A549 (cell line): ENCODE measurements at regions not wholly inside any gene's neighbourhood (a gene's known extent, or its start where the extent isn't known, plus 50 kb on each side); places are given as distances from the start of the nearest gene placed in this dataset.

Experiments
- ATAC-seq, 2 experiments: fragments of 200-7000 bp in 1 of 2; fragments of >200 bp in 1 of 2; cut with Nextera tagmentation in 1 of 2; cut with Tn5 transposase in 1 of 2; 3 replicates each; pipeline versions ENCODE4 v1.8.0 to v1.9.1; 2018 to 2020; ENCODE audit warnings: mild to moderate bottlenecking in 1 of 2, moderate library complexity in 1 of 2
- CTCF ChIA-PET: fragments of 300-600 bp; sonication (Branson Sonifier 250); formaldehyde crosslinking; extraction: SDS; loops from one replicate; lab custom pipeline; 2021; ENCODE audit warnings: antibody characterized with exemption, inconsistent platforms; lab: Yijun Ruan, JAX
- POLR2A ChIA-PET: fragments of 350-600 bp; formaldehyde crosslinking; extraction: SDS; loops from one replicate; lab custom pipeline; 2021; ENCODE audit warnings: antibody characterized with exemption, inconsistent platforms; lab: Yijun Ruan, JAX
- DNase-seq, 2 experiments: peaks; one replicate each; pipeline versions ENCODE4 v3.0.0 to v3.0.0-alpha.2; 2011 to 2016; ENCODE audit warnings: low read depth in 1 of 2, low spot score in 1 of 2
- FAIRE-seq: peaks from 2 replicates; lab custom pipeline; 2011; peaks lifted over from hg19 to GRCh38; lab: Jason Lieb, UNC
- H3K27ac ChIP-seq, 2 experiments: fragments of >200 bp; sonication (Bioruptor Twin); formaldehyde crosslinking; 3 replicates each; pipeline ENCODE4 v1.5.1; 2016 to 2017
- H3K4me1 ChIP-seq: fragments of >200 bp; sonication (Bioruptor Twin); formaldehyde crosslinking; 3 replicates; pipeline ENCODE4 v1.6.1; 2016
- H3K4me2 ChIP-seq: fragments of >200 bp; sonication (Bioruptor Twin); formaldehyde crosslinking; 3 replicates; pipeline ENCODE4 v1.6.1; 2016
- H3K4me3 ChIP-seq: fragments of >200 bp; sonication (Bioruptor Twin); formaldehyde crosslinking; 3 replicates; pipeline ENCODE4 v1.5.1; 2016
- H3K9me3 ChIP-seq: fragments of >200 bp; sonication (Bioruptor Twin); formaldehyde crosslinking; 3 replicates; pipeline ENCODE4 v1.6.1; 2016
- ATOH8 ChIP-seq: fragments of 250-450 bp; sonication (Bioruptor Pico); IDR thresholded peaks from 2 replicates; pipeline ENCODE4 v1.5.0; 2020; ENCODE audit warnings: low read depth, mild to moderate bottlenecking, moderate library complexity
- BCL3 ChIP-seq: fragments of >200 bp; sonication (Bioruptor Twin); formaldehyde crosslinking; IDR thresholded peaks from 3 replicates; pipeline ENCODE4 v1.6.1; 2016
- CBX8 ChIP-seq: fragments of 200-600 bp; sonication (generic); IDR thresholded peaks from 2 replicates; pipeline ENCODE4 v1.6.1; 2016
- CEBPB ChIP-seq, 2 experiments: fragments of >200 bp in 1 of 2; sonication (Bioruptor Twin) in 1 of 2; formaldehyde crosslinking in 1 of 2; IDR thresholded peaks; 2 replicates each; pipeline ENCODE4 v1.6.1; 2012 to 2016
- E2F6 ChIP-seq: IDR thresholded peaks from 2 replicates; pipeline ENCODE4 v1.6.1; 2012; ENCODE audit warnings: low read depth, borderline replicate concordance
- EHMT2 ChIP-seq: fragments of 200-600 bp; sonication (generic); IDR thresholded peaks from 2 replicates; pipeline ENCODE4 v1.6.1; 2016; ENCODE audit warnings: antibody characterized with exemption, low read depth, mild to moderate bottlenecking, moderate library complexity
- EP300 ChIP-seq, 2 experiments: fragments of >200 bp; sonication (Bioruptor Twin); formaldehyde crosslinking; IDR thresholded peaks; 2 replicates in 1 of 2; 3 replicates in 1 of 2; pipeline ENCODE4 v1.6.1; 2016 to 2017
- FOSB ChIP-seq: fragments of 250-450 bp; sonication (Bioruptor Pico); IDR thresholded peaks from 2 replicates; pipeline ENCODE4 v1.5.0; 2020; ENCODE audit warnings: mild to moderate bottlenecking, moderate library complexity
- GATA3 ChIP-seq: IDR thresholded peaks from 2 replicates; pipeline ENCODE4 v1.6.1; 2012; ENCODE audit warnings: borderline replicate concordance
- HDAC2 ChIP-seq: fragments of 200-600 bp; sonication (generic); IDR thresholded peaks from 2 replicates; pipeline ENCODE4 v1.6.1; 2016
- HEYL ChIP-seq: fragments of 250-450 bp; sonication (Bioruptor Pico); IDR thresholded peaks from 2 replicates; pipeline ENCODE4 v1.8.0; 2021; ENCODE audit warnings: mild to moderate bottlenecking, moderate library complexity
- HOXB5 ChIP-seq: fragments of 250-450 bp; sonication (Bioruptor Pico); IDR thresholded peaks from 2 replicates; pipeline ENCODE4 v1.5.0; 2020; ENCODE audit warnings: mild to moderate bottlenecking, moderate library complexity
- JUN ChIP-seq, 2 experiments: fragments of >200 bp; sonication (Bioruptor Twin); formaldehyde crosslinking; IDR thresholded peaks; 2 replicates in 1 of 2; 3 replicates in 1 of 2; pipeline ENCODE4 v1.6.1; 2016 to 2017
- JUNB ChIP-seq: fragments of >200 bp; sonication (Bioruptor Twin); formaldehyde crosslinking; IDR thresholded peaks from 2 replicates; pipeline ENCODE4 v1.6.1; 2016
- KDM5A ChIP-seq: fragments of 200-600 bp; sonication (generic); IDR thresholded peaks from 2 replicates; pipeline ENCODE4 v1.6.1; 2016; ENCODE audit warnings: antibody characterized with exemption, mild to moderate bottlenecking
- MAFK ChIP-seq: fragments of 450-650 bp; IDR thresholded peaks from 2 replicates; pipeline ENCODE4 v1.6.1; 2014; ENCODE audit not compliant: partially characterized antibody
- MAX ChIP-seq: IDR thresholded peaks from 2 replicates; pipeline ENCODE4 v1.6.1; 2012
- MAZ ChIP-seq: fragments of 150-350 bp; IDR thresholded peaks from 2 replicates; pipeline ENCODE4 v1.6.1; 2014; ENCODE audit warnings: antibody characterized with exemption, low read depth, low read length, borderline replicate concordance
- MYC ChIP-seq: IDR thresholded peaks from 2 replicates; pipeline ENCODE4 v1.6.1; 2012; ENCODE audit warnings: mild to moderate bottlenecking, inconsistent platforms, low read length, improper control_type of control experiment, borderline replicate concordance
- NPAS2 ChIP-seq: fragments of 250-450 bp; sonication (Bioruptor Pico); IDR thresholded peaks from 2 replicates; pipeline ENCODE4 v1.8.0; 2022; ENCODE audit warnings: mild to moderate bottlenecking, moderate library complexity, borderline replicate concordance
- POLR2A ChIP-seq: IDR thresholded peaks from 2 replicates; pipeline ENCODE4 v1.6.1; 2012; ENCODE audit warnings: mild to moderate bottlenecking, low read length
- RAD21 ChIP-seq, 2 experiments: fragments of >200 bp in 1 of 2; sonication (Bioruptor Twin) in 1 of 2; formaldehyde crosslinking in 1 of 2; IDR thresholded peaks in 1 of 2; conservative IDR thresholded peaks in 1 of 2; 2 replicates in 1 of 2; 3 replicates in 1 of 2; pipeline ENCODE4 v1.6.1; 2012 to 2018; ENCODE audit warnings: inconsistent platforms in 1 of 2
- RCOR1 ChIP-seq: fragments of 150-350 bp; IDR thresholded peaks from 2 replicates; pipeline ENCODE4 v1.6.1; 2014; ENCODE audit warnings: antibody characterized with exemption, low read length, low read depth
- REST ChIP-seq: fragments of 200-600 bp; sonication (generic); IDR thresholded peaks from 2 replicates; pipeline ENCODE4 v1.6.1; 2016; ENCODE audit warnings: antibody characterized with exemption, mild to moderate bottlenecking, moderate library complexity
- RNF2 ChIP-seq: fragments of 200-600 bp; sonication (generic); IDR thresholded peaks from 2 replicates; pipeline ENCODE4 v1.6.1; 2016; ENCODE audit warnings: low read depth, mild to moderate bottlenecking, antibody characterized with exemption, moderate library complexity, borderline replicate concordance
- SMC3 ChIP-seq: fragments of >200 bp; sonication (Bioruptor Twin); formaldehyde crosslinking; IDR thresholded peaks from 3 replicates; pipeline ENCODE4 v1.6.1; 2018; ENCODE audit warnings: inconsistent platforms
- SREBF2 ChIP-seq: fragments of 450-650 bp; IDR thresholded peaks from 2 replicates; pipeline ENCODE4 v1.6.1; 2014; ENCODE audit warnings: mild to moderate bottlenecking, moderate library complexity
- ZC3H11A ChIP-seq: fragments of 450-650 bp; IDR thresholded peaks from 2 replicates; pipeline ENCODE4 v1.6.1; 2014; ENCODE audit warnings: antibody characterized with exemption, mild to moderate bottlenecking
- ZSCAN20 ChIP-seq: fragments of 250-450 bp; sonication (Bioruptor Pico); IDR thresholded peaks from 2 replicates; pipeline ENCODE4 v1.8.0; 2022; ENCODE audit warnings: mild to moderate bottlenecking, moderate library complexity
- WGBS: methylation state at CpG from one replicate; pipeline ENCODE4 v1.1.6; 2017; ENCODE audit errors: missing lambda C conversion rate; 5-methylcytosine and 5-hydroxymethylcytosine counted together

- ATAC-seq = no peak
- no peak for FAIRE-seq
- DNase-seq = peak in 1 of 2 experiments; percentile 10
- POLR2A ChIA-PET = no interaction called here
- Histone ChIP-seq H3K4me2 (no peak overlapping the region), H3K27ac (no peak overlapping the region)
- WGBS = 12% methylated on average over 5 of the region's 5 CpGs
- TF ChIP-seq REST = no peak
- TF ChIP-seq ZSCAN20 (CRISPR knock-in tag) = no peak
- TF ChIP-seq ATOH8 (CRISPR knock-in tag) = no peak
- TF ChIP-seq POLR2A = no peak
- no peak for TF ChIP-seq HOXB5
- TF ChIP-seq KDM5A = no peak
- TF ChIP-seq MAFK = no peak
- no peak for TF ChIP-seq FOSB
- TF ChIP-seq MAZ = no peak
- no peak for TF ChIP-seq HDAC2
- TF ChIP-seq SREBF2 = no peak
- no peak for TF ChIP-seq JUNB
- TF ChIP-seq CBX8 = no peak
- TF ChIP-seq E2F6 = no peak
- TF ChIP-seq NPAS2 (CRISPR knock-in tag) = no peak
- TF ChIP-seq CEBPB (IDR thresholded peaks at IDR 0.05) = no peak
- TF ChIP-seq ZC3H11A = no peak
- TF ChIP-seq SMC3 = no peak
- no peak for TF ChIP-seq MAX
- TF ChIP-seq, all 56 proteins: peak for 0
- H3K9me3 ChIP-seq = no peaks in the 10 kb centered on the region
- H3K4me1 ChIP-seq = no peaks in the 10 kb centered on the region
- H3K4me3 ChIP-seq = no peak overlapping the region
- CTCF ChIA-PET = no interaction called here
Observed at GRCh38 chr2:184363213-184363612, 235.1 kb upstream of the ZNF804A start.

GRCh38 chr2:184367211-184367610 lies 231.1 kb upstream of the ZNF804A start:
- no peaks in the 10 kb centered on the region for H3K9me3 ChIP-seq
- H3K4me1 ChIP-seq = no peaks in the 10 kb centered on the region
- no peak for ATAC-seq
- no peak overlapping the region for H3K27ac ChIP-seq
- CTCF ChIA-PET = no interaction called here
- WGBS = 55% methylated on average over 4 of the region's 4 CpGs
- TF ChIP-seq BCL3 = no peak
- TF ChIP-seq MYC = no peak
- no peak for TF ChIP-seq RAD21 (conservative IDR thresholded peaks at IDR 0.05 in 1 of 2, IDR thresholded peaks at IDR 0.05 in 1 of 2)
- no peak for TF ChIP-seq EHMT2
- TF ChIP-seq GATA3 = no peak
- TF ChIP-seq KDM5A = no peak
- TF ChIP-seq RCOR1 = no peak
- TF ChIP-seq EP300 (IDR thresholded peaks at IDR 0.05) = no peak
- no peak for TF ChIP-seq MAZ
- no peak for TF ChIP-seq JUN (IDR thresholded peaks at IDR 0.05)
- TF ChIP-seq RNF2 = no peak
- TF ChIP-seq HEYL = no peak
- no peak for TF ChIP-seq CBX8
- no peak for TF ChIP-seq FOSB
- TF ChIP-seq, all 56 proteins: peak for 0
- POLR2A ChIA-PET = no interaction called here
- no peak for DNase-seq
- Histone ChIP-seq H3K4me2 (no peak overlapping the region), H3K4me3 (no peak overlapping the region)
- no peak for FAIRE-seq
